HG02642 (cell line): ENCODE measurements at regions not wholly inside any gene's neighbourhood (a gene's known extent, or its start where the extent isn't known, plus 50 kb on each side); places are given as distances from the start of the nearest gene placed in this dataset.
"Not testable (repeated sequence)": the region's sequence is repeated elsewhere in the genome, so short reads cannot be mapped to it uniquely, and the experiment has no call there.

Experiments used
- ATAC-seq: cut with Tn5 transposase; IDR thresholded peaks from one replicate; pipeline ENCODE4 v1.9.1; 2021; ENCODE audit warnings: mild to moderate bottlenecking; ENCODE audit not compliant: unreplicated experiment, poor library complexity

DNA sequence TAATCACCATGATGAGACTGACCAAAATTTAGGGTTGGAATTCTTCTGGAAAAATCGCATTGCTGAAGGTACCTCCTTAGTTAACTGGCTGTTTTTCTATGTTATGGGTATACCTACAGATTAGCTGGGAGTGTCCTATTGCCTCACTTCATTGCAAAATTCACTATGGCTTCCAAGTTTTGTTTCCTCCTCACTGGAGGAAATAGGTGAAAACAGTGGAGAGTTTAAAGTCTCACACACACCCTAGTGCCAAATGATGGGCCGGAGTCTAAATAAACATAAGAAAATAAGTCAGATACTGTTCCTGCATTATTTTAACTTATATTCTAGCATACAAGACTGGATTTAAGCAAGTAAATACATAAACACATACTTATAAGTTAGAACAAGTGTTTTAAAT, 98.2 kb downstream of the AHR start:
- no peak for ATAC-seq

DNA sequence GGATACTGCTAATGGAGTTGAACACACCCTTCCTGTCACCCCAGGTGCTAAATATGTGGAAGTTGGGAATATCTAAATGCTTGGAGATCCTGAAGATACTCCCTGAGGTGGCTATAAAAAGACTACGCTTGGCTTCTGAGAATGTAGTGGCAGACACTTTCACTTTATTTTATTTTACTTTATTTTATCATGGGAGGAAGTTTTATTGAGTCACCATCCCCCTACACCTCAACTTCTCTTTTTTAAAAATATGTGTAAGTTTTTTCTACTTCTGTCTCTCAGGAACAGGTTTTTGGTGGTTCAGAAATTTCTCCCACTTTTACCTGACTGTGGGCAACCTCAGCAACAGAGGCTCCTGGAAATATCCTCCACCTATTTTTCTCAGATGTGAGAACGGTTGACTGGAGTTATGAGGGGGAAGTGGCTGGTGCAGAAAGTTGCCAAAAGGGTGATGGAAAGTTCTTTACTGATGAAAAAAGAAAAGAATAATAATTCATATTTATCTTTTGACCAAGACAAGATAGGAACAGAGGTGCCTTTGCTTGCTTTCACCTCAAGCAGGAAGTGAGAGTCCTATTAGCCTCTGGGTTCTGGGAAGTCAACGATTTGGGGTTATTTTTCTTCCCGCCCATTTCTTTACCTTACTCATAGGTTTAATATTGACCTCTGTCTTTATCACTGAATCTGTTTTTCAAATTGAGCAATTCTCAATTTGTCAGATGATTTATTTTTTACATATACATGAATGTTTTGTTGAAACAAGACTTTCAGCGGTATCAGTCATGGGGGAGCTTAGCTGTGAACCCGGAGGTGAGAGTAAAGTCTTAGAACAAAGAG, 103.6 kb downstream of the AHR start:
- ATAC-seq = peak; percentile 72

DNA sequence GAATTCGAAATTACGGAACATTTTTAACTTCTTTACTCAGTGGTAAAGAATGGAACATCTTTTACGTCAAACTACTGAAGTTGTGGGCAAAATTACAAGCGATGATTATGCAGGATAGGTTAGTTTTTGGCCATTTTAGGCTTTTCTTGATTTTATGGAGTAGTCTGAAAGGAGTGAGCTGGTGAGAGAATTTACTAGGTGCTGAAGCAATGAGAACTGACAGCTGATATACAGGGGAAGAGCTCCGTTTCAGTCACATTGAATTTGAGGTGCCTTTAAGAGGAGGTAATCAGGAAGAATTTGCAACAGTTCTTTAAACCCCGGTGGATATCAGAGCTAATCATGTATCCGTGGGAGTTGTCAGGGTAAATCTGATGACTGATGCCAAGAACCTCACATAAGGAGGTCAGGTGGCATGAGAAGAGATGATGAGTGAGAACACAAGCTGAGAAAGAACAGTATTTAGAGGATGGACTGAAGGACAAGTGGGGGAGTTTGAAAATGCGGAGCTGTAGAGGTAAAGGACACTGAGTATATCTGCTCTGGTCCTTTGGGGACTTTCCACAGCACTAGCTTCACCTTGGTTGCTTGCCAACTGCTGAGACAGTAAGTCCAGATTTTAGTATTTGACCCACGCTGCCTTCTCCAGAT, 104.3 kb downstream of the AHR start:
- ATAC-seq = peak; percentile 81

DNA sequence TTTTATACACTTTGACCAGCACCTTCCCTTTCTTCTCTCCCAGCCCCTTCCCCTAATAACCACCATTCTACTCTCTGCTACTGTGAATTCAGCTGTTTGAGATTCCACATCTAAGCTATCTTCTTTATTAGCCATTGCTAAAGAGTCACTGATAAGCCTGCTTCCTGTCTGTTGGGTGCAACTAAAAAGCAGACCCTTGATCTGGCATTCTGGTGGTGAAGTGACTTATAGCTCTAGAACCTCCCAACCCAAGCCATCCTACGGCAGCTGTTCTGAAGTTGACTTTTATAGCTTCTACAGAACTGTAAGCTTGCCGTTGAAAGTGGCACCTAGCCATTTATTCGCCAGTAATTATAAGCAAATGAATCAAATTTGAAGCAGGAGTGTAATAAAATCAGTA, 105.6 kb downstream of the AHR start:
- no peak for ATAC-seq

DNA sequence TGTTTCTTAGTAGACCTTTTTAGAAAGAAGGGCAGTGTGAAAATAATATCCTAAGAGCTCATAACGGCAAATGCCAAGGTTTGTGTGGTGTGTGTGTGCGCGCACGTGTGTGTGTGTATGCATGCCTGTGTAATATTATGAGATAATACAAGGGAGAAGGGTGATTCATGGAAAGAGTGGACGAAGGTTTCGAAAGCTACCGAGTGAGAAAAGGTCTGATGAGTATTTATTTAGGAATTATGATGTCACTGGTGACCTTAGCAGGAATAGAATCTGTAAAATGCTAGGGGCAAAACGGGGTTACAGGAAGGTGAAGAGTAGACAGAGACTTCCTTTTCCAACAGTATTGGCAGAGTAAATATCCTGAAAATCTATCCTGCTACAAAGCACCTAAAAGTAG, 107.3 kb downstream of the AHR start:
- no peak for ATAC-seq

DNA sequence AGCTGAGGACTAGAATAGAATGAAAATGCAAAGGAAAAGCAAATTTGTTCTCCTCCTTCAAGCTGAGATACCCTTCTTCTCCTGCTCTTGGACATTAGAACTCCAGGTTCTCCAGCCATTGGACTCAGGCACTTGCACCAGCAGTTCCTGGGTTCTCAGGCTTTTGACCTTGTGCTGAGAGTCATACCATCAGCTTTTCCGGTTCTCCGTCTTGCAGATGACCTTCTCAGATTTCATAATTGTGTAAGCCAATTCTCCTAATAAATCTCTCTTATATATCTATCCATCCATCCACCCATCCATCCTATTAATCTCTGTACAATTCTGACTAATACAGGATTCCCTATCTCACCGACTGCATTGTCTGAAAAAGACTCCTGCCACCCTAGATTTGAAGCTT, 108.3 kb downstream of the AHR start:
- no peak for ATAC-seq

DNA sequence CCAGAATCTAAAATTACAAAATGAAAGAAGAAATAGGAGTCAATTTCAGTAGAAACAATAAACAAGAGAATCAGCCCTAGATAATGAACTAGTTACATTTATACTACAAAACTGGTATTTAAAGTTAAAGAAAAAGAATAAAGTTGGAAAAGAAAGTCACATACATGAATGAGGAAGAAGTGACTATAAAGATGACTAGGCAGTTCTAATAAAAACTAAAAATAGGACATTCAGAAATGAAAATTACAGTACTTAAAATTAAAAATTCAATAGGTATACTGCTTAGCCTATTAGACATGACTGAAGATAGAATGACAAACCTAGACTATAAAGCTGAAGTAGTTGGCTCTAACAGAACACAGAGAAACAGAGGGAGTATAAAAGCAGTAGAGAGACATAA, 108.8 kb downstream of the AHR start:
- ATAC-seq = no peak

DNA sequence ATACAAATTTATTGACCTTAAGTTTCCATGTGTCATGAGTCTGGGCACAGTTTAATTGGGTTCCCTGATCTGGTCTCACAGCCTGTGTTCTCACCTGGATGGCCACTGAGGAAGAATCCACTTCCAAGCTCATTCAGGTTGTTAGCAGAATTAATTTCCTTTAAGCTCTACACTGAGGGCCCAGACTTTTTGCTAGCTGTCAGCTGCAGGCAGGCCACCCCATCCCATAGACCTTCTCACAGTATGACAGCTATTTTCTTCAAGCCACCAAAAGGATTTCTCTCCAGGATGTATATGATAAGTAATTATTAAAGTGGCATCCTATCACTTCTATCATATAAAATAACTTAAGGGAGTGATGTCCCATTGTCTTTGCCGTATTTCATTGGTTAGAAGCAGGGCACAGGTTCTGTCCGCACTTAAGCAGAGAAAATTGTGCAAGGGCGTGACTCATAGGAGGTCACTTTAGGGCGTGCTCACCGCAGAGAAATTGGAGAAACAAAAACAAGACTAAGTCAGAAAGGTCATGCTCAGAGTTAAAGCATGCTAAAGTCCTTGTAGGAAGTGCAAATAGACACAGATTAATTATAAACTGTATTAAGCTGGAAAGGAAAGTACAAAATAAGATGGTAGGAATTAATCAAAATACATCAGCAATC, 109.9 kb downstream of the AHR start:
- ATAC-seq = no peak

DNA sequence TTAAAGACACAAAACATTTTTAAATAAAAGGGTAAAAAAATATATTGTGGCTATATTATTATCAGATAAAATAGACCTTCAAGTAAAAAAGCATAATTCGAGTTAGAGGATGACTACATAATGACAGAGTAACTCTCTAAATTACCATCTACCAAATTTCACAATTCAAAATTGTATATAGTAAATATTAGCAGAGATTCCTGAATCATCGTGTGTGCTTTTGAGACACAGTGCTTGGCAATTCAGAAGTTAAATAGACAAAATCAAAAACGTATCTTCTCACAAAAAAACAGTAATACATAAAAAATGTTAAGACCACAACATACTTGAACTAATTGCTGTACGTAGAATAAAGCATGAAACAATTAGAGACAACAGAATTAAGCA, 110.4 kb downstream of the AHR start:
- no peak for ATAC-seq

DNA sequence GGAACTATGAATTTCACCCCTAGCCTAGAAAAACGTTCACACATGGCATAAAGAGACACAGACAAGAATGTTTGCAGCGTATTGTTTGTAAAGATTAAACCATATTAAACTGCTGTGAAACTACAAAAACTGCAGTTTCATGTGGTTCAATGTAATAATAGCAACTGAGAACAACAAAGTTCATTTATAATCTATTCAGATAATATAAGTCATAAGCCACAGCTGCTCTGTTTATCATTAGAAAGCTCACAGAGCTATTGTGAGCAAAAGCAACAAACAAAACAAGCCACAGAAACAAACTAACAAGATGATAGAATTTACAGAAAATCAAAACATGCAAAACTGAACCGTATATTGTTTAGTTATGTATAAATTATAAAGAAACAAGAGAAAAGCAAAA, 113.5 kb downstream of the AHR start:
- ATAC-seq = peak; percentile 69

DNA sequence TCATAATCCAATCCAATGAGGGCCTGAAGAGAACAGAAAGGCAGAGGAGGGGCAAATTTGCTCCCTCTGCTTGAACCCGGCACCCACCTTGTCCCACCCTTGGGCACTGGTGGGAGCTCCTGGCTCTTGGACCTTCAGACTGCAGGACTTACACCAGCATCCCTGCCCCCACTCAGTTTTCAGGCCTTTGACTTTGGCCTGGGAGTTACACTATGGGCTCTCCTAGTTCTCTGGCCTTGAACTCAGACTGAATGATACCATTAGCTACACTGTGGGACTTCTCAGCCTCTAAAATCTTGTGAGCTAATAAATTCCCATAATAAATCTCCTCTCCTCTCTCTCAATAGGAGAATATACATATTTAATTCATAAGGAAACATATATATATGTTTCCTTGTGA, 114.4 kb downstream of the AHR start:
- no peak for ATAC-seq

DNA sequence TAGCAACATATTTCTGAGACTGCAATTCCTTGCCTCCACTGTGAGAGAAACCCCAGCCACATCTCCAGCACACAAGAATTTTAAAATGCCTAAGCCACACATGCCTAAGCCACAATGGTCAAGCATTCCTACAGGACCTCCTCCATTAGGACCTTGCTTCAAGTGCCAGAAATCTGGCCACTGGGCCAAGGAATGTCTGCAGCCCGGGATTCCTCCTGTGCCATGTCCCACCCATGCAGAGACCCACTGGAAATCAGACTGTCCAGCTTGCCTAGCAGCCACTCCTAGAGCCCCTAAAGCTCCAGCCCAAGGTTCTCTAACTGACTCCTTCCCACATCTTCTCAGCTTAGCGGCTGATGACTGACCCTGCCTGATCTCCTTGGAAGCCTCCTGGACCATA, 117.5 kb downstream of the AHR start:
- no peak for ATAC-seq

DNA sequence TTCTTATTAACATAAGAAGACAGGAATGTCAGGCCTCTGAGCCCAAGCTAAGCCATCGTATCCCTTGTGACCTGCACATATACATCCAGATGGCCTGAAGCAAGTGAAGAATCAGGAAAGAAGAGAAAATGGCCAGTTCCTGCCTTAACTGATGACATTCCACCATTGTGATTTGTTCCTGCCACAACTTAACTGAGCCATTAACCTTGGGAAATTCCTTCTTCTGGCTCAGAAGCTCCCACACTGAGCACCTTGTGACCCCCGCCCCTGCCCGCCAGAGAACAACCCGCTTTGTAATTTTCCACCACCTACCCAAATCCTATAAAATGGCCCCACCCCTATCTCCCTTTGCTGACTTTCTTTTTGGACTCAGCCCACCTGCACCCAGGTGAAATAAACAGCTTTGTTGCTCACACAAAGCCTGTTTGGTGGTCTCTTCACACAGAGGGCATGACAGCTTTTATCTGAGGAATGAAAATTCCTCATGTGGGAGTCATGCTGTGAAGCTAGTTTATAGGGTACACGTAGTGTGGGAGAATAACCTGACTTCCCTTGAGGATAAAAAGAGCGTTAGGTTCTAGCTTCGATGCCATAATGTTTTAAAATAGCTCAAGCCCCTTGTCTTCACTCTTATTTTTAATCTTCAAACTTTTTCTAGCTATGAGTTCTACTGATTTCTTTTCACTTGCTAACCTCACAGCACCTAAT, 122.0 kb downstream of the AHR start:
- ATAC-seq = not testable (repeated sequence)

DNA sequence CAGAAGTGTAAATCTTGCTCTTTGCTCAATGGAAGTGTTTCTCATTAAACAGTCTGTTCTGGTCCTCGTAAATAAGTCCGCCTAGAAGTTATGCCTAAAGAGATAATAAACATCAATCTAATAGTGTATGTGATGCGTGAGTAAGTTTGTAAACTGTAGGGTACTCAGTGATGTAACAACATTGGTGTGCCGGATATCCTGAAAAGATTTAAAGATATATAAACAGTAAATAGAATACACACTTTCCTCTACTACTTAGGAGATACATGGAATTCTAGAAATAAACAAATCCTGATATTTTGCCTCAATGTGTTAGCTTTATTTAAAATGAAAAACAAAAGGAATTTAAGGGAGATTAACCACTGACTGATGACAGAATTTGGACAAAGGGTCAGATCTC, 123.5 kb downstream of the AHR start:
- no peak for ATAC-seq

DNA sequence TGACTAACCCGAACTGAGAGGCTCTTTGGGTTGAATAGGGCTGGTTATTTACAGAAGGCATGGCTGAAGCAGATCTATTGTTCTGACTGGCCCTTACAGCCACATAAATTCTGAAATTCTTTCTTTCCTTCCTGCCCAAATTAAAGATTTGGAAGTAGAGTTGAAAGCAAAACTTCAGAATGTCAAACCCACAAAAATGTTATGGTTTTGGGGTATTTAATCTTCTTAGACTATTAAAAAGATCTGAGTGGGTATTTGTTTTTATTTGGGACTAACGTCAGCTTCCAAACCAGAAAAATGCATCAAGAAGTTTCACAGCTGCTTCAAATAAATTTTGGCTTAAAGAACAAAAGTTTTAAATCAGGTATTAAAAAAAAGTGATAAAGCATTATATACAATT, 124.5 kb downstream of the AHR start:
- ATAC-seq = no peak

DNA sequence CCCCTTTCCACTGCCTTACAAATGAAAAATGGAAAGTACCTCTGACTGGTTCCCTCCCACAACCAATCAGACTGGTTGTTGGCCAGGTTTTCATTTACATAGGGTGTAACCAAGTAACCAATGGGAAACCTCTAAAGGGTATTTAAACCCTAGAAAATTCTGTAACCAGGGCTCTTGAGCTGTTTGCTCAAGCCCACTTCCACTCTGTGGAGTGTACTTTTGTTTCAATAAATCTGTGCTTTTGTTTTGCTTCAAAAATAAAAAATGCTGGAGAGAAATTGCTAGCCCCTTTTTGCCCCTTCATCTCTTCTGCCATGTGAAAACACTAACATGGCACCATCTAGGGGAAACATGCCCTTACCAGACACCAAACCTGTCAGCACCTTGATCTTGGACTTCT, 129.5 kb downstream of the AHR start:
- no peak for ATAC-seq

DNA sequence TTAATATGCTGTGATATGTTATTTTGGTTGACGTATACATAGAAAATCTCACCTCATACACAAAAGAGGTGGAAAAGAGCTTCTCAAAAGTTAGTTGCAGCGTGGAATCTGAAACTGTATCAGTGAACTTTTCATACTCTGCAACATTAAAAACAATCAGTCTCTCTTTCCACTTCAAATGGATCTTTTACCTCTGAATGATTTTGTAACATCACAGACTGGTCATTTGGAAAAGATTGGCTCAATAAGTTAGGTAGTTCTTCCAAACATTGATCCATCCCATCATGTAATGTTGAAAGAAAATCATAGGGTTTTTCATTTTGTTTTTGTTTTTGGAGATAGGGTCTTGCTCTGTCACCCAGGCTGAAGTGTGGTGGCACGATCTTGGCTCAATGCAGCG, 131.1 kb downstream of the AHR start:
- ATAC-seq = no peak

DNA sequence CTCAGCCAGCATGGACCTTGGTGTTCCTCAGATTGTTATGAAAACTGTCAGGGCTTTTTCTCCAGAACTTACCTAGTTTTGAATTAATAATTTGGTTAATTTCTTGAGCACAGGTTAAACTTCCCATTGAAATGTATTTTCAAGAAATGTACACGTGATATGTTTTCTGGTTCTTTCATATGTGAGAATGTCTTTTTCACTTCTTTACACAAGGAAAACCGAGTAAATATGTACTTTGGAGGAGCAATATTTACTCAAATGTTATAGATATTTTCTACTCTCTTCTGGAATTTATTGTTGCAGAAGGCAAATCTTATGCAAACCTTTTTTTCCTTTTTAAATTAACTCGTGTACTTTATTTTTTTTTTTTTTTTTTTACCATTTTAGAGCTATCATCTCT, 134.3 kb downstream of the AHR start:
- ATAC-seq = no peak

DNA sequence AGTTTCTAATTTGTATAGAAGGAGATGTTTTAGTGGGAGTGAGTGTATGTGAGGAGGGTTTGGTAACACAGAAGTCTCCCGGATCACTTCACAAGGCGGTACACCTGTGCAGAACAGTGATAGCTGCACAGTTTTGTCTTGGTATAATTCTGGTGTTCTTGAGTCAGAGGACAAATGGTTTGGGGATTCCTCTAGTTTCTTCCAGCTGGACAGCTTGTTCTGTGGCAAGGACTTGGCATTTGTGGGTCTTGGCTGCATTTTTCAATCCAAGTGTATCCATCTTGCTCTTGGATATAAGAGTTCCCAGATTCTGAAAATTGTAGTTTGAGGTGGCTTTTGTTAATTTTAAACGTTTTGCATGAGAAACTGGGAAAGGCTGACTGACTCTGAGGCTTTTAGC, 135.7 kb downstream of the AHR start:
- ATAC-seq = no peak

DNA sequence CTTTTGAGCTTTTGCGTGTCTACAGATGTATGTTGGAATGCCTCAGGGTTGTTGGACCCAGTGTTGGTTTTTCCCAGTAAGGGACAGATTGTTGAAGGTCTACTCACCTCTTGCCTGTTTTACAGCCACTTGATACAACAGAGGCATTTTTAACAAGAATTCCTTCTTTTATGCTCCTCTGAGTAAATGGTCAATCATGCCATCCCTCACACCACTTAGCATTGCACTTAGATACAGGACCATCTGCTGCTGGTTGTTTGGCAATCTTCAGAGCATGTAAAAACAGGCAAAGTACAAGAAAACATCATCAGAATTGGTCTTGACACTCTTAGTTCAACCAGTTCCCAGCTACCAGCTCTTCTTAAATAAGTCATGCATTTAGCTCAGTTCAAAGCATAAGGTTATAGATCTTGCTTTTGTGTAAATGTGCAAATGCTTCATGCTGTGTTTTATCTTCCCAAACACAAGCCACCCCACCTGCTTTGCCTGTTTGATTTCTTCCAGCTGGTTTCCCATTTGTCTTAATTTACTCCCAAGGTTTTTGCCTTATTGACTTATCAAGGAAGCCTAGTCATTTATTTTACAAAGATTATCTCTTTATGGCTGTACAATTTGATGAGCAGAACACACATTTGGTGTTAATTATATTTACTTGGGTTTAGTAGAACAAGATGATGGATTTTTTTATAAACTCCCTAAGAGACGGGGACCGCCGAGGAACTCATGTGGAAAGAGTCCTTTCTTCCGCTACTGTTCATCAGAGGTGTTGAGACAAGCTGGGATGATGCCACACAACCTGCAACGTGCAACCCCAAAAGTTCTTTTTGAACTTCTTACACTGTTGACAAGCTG, 136.6 kb downstream of the AHR start:
- no peak for ATAC-seq
